ENCODE measurements at regions not wholly inside any gene's neighbourhood (a gene's known extent, or its start where the extent isn't known, plus 50 kb on each side); places are given as distances from the start of the nearest gene placed in this dataset.

- no peak overlapping the region for H3K4me3 ChIP-seq (replicated peaks; ENCODE audit: insufficient read depth, low read length)
- DNase-seq (ENCODE audit: low read depth in 1 of 2, low spot score in 1 of 2) = no peak
- no peak overlapping the region for H3K27ac ChIP-seq (replicated peaks)
- H3K27me3 ChIP-seq (ENCODE audit: insufficient read depth, poor library complexity, severe bottlenecking) = no peaks in the 10 kb centered on the region
- TF ChIP-seq REST (IDR thresholded peaks at IDR 0.05; ENCODE audit: insufficient replicate concordance, low read depth) (no peak), POLR2AphosphoS5 (IDR thresholded peaks at IDR 0.05; ENCODE audit: low read depth) (no peak), SPI1 (IDR thresholded peaks at IDR 0.05; ENCODE audit: borderline replicate concordance, low read depth) (no peak), CTCF (IDR thresholded peaks at IDR 0.05; ENCODE audit: insufficient read depth, low read length) (no peak), GABPA (IDR thresholded peaks at IDR 0.05; ENCODE audit: low read depth) (no peak)
These were observed 350.5 kb downstream of the ARL6IP6 start for GRCh38 chr2:153068915-153069314.

GRCh38 chr2:153068052-153068451 is 349.6 kb downstream of the ARL6IP6 start:
- Histone ChIP-seq H3K27me3 (ENCODE audit: insufficient read depth, poor library complexity, severe bottlenecking) (no peaks in the 10 kb centered on the region), H3K27ac (replicated peaks) (no peak overlapping the region)

GRCh38 chr2:153059338-153060052 is 341.1 kb downstream of the ARL6IP6 start:
- Histone ChIP-seq H3K27ac (replicated peaks) (no peak overlapping the region), H3K4me3 (replicated peaks; ENCODE audit: insufficient read depth, low read length) (no peak overlapping the region), H3K27me3 (ENCODE audit: insufficient read depth, poor library complexity, severe bottlenecking) (no peaks in the 10 kb centered on the region)
- DNase-seq (ENCODE audit: low read depth in 1 of 2, low spot score in 1 of 2) = no peak
- TF ChIP-seq POLR2AphosphoS5 (IDR thresholded peaks at IDR 0.05; ENCODE audit: low read depth) (no peak), REST (IDR thresholded peaks at IDR 0.05; ENCODE audit: insufficient replicate concordance, low read depth) (no peak), GABPA (IDR thresholded peaks at IDR 0.05; ENCODE audit: low read depth) (no peak), SPI1 (IDR thresholded peaks at IDR 0.05; ENCODE audit: borderline replicate concordance, low read depth) (no peak), CTCF (IDR thresholded peaks at IDR 0.05; ENCODE audit: insufficient read depth, low read length) (no peak)

More at GRCh38 chr2:153068052-153068451, 349.6 kb downstream of the ARL6IP6 start:
- H3K4me3 ChIP-seq (replicated peaks; ENCODE audit: insufficient read depth, low read length) = no peak overlapping the region
- DNase-seq (ENCODE audit: low read depth in 1 of 2, low spot score in 1 of 2) = no peak
- TF ChIP-seq GABPA (IDR thresholded peaks at IDR 0.05; ENCODE audit: low read depth) = no peak
- peak; percentile 38; the same call in 1 of the 2 replicates for TF ChIP-seq SPI1 (IDR thresholded peaks at IDR 0.05; ENCODE audit: borderline replicate concordance, low read depth)

- Histone ChIP-seq H3K27me3 (ENCODE audit: insufficient read depth, poor library complexity, severe bottlenecking) (no peaks in the 10 kb centered on the region), H3K27ac (replicated peaks) (no peak overlapping the region), H3K4me3 (replicated peaks; ENCODE audit: insufficient read depth, low read length) (no peak overlapping the region)
- no peak for DNase-seq (ENCODE audit: low read depth in 1 of 2, low spot score in 1 of 2)
- TF ChIP-seq REST (IDR thresholded peaks at IDR 0.05; ENCODE audit: insufficient replicate concordance, low read depth) = no peak
- no peak for TF ChIP-seq GABPA (IDR thresholded peaks at IDR 0.05; ENCODE audit: low read depth)
- TF ChIP-seq CTCF (IDR thresholded peaks at IDR 0.05; ENCODE audit: insufficient read depth, low read length) = no peak
- no peak for TF ChIP-seq SPI1 (IDR thresholded peaks at IDR 0.05; ENCODE audit: borderline replicate concordance, low read depth)
- no peak for TF ChIP-seq POLR2AphosphoS5 (IDR thresholded peaks at IDR 0.05; ENCODE audit: low read depth)
These were observed 339.3 kb downstream of the ARL6IP6 start for GRCh38 chr2:153057743-153058142.

All from HL-60 (cell line).